ENCODE measurements at regions not wholly inside any gene's neighbourhood (a gene's known extent, or its start where the extent isn't known, plus 50 kb on each side); places are given as distances from the start of the nearest gene placed in this dataset.

- H3K27me3 ChIP-seq (ENCODE audit: insufficient read depth, low read depth, low read length): no peaks in the 10 kb centered on the region
- no peaks in the 10 kb centered on the region for H3K79me2 ChIP-seq (replicated peaks; ENCODE audit: insufficient read depth, low read length)
- H3K4me2 ChIP-seq (ENCODE audit: low read length): no peak overlapping the region
- H4K20me1 ChIP-seq (ENCODE audit: insufficient read depth): no peaks in the 10 kb centered on the region
- H2AFZ ChIP-seq (ENCODE audit: low read depth, low read length): no peak overlapping the region
- H3K27ac ChIP-seq (ENCODE audit: low read length): no peak overlapping the region
- no peak overlapping the region for H3K9ac ChIP-seq (ENCODE audit: low read length)
- no peaks in the 10 kb centered on the region for H3K9me3 ChIP-seq (ENCODE audit: low read length)
- H3F3A ChIP-seq (ENCODE audit: insufficient read depth, low read length, poor library complexity, severe bottlenecking): no peaks in the 10 kb centered on the region
- no peaks in the 10 kb centered on the region for H3K9me2 ChIP-seq (ENCODE audit: insufficient read depth, low read length)
- TF ChIP-seq TAF1 (IDR thresholded peaks at IDR 0.05; ENCODE audit: low read depth) (no peak), RAD21 (conservative IDR thresholded peaks at IDR 0.05) (no peak), EP300 (conservative IDR thresholded peaks at IDR 0.05; ENCODE audit: poor library complexity, severe bottlenecking) (no peak), SMC3 (conservative IDR thresholded peaks at IDR 0.05; ENCODE audit: poor library complexity) (no peak), MXI1 (conservative IDR thresholded peaks at IDR 0.05; ENCODE audit: poor library complexity, severe bottlenecking) (no peak), POLR2AphosphoS5 (IDR thresholded peaks at IDR 0.05) (no peak), REST (IDR thresholded peaks at IDR 0.05; ENCODE audit: borderline replicate concordance) (no peak), EZH2 (IDR thresholded peaks at IDR 0.05; ENCODE audit: borderline replicate concordance, insufficient read depth, low read length, poor library complexity, severe bottlenecking) (no peak), CTCF (IDR thresholded peaks at IDR 0.05; ENCODE audit: poor library complexity, severe bottlenecking) (no peak)
- no peaks in the 10 kb centered on the region for H3K36me3 ChIP-seq (ENCODE audit: insufficient read depth, low read length)
- H3K4me3 ChIP-seq (ENCODE audit: low read length): no peak overlapping the region
These were observed 68.2 kb downstream of the TMEM17 start for GRCh38 chr2:62437785-62438184.

GRCh38 chr2:62435720-62436119 is 70.3 kb downstream of the TMEM17 start:
- H2AFZ ChIP-seq (ENCODE audit: low read depth, low read length): no peak overlapping the region
- H3K9me2 ChIP-seq (ENCODE audit: insufficient read depth, low read length): no peaks in the 10 kb centered on the region
- H3K9ac ChIP-seq (ENCODE audit: low read length): no peak overlapping the region
- no peaks in the 10 kb centered on the region for H3K36me3 ChIP-seq (ENCODE audit: insufficient read depth, low read length)
- no peaks in the 10 kb centered on the region for H4K20me1 ChIP-seq (ENCODE audit: insufficient read depth)
- no peak overlapping the region for H3K4me3 ChIP-seq (ENCODE audit: low read length)
- no peaks in the 10 kb centered on the region for H3K9me3 ChIP-seq (ENCODE audit: low read length)
- H3K27me3 ChIP-seq (ENCODE audit: insufficient read depth, low read depth, low read length): no peaks in the 10 kb centered on the region
- H3K79me2 ChIP-seq (replicated peaks; ENCODE audit: insufficient read depth, low read length): no peaks in the 10 kb centered on the region
- H3K27ac ChIP-seq (ENCODE audit: low read length): no peak overlapping the region
- H3F3A ChIP-seq (ENCODE audit: insufficient read depth, low read length, poor library complexity, severe bottlenecking): no peaks in the 10 kb centered on the region
- H3K4me2 ChIP-seq (ENCODE audit: low read length): no peak overlapping the region
- TF ChIP-seq EP300 (conservative IDR thresholded peaks at IDR 0.05; ENCODE audit: poor library complexity, severe bottlenecking) (no peak), POLR2AphosphoS5 (IDR thresholded peaks at IDR 0.05) (no peak), TAF1 (IDR thresholded peaks at IDR 0.05; ENCODE audit: low read depth) (no peak), REST (IDR thresholded peaks at IDR 0.05; ENCODE audit: borderline replicate concordance) (no peak), RAD21 (conservative IDR thresholded peaks at IDR 0.05) (no peak), EZH2 (IDR thresholded peaks at IDR 0.05; ENCODE audit: borderline replicate concordance, insufficient read depth, low read length, poor library complexity, severe bottlenecking) (no peak), SMC3 (conservative IDR thresholded peaks at IDR 0.05; ENCODE audit: poor library complexity) (no peak), CTCF (IDR thresholded peaks at IDR 0.05; ENCODE audit: poor library complexity, severe bottlenecking) (no peak), MXI1 (conservative IDR thresholded peaks at IDR 0.05; ENCODE audit: poor library complexity, severe bottlenecking) (no peak)
